ENCODE measurements at regions not wholly inside any gene's neighbourhood (a gene's known extent, or its start where the extent isn't known, plus 50 kb on each side); places are given as distances from the start of the nearest gene placed in this dataset.

DNA sequence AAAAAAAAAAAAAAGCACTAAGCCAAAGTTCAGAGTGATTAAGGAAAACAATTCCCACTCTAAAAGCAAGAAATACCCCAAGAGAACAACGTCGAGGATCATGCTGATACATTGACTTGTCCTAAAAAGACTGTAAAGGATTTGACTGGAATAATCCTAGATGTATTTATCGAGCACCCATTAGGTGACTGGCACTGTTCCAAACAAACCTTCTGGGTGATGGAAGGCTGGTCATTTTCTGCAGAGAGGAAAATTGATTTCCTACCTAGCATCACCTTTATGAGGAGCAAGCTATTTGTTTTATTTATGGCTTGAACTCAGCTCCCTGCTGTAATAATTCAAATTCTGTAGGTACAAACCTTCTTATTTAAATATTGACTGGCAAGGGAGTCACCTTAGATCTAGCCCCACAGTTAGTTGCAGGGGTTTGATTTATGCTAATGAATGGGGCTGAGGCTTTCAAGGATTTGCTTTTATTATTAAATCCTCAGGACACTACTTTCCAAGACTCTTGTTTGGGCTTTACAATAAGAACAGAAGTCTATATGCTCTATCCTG is 471.0 kb downstream of the OLFM4 start:
- no peak for DNase-seq (ENCODE audit: low read depth)

GRCh38 chr13:53501387-53501786 is 472.8 kb downstream of the OLFM4 start:
- DNase-seq (ENCODE audit: low read depth): no peak

DNA sequence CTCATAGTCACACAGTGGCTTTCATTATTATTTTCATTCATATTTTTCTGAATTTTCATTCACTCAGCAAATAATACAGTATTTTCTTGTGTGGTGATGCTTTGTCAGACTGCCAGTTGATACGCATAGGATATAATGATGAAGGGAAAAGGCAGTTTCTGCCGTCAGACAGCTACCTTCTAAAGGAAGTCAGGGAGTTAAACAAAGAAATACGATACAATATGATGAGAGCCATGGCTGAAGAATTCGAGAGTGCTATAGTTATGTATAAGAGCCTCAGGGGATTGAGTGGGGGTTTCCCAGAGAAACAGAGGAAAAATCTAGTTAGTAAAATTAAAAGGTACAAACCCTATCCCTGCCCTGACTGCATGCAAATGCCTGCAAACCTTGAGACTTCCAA is 479.1 kb downstream of the OLFM4 start:
- DNase-seq (ENCODE audit: low read depth): no peak

- DNase-seq (ENCODE audit: low read depth): no peak
These were observed 484.0 kb downstream of the OLFM4 start for GRCh38 chr13:53512635-53513034.

GRCh38 chr13:53513226-53513625 is 484.6 kb downstream of the OLFM4 start:
- DNase-seq (ENCODE audit: low read depth): no peak

DNA sequence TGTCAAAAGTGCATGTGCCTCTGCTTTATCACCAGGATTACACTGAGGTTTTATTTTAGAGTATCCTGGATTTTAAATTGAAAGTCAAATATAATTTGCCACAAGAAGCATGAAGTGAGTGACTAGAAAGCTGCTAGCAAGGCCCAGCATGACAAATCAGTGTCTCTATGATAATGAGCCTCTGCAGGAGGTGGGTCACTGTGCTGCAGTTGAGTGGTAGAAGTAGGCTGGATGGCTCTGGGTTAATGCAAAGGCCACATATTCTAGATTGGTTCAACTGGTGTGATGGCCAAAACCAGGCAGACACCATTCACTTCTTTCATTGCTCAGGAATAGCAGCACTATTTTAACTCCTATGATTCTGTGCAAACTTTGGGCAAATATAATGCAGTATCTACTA is 491.5 kb downstream of the OLFM4 start:
- no peak for DNase-seq (ENCODE audit: low read depth)

DNA sequence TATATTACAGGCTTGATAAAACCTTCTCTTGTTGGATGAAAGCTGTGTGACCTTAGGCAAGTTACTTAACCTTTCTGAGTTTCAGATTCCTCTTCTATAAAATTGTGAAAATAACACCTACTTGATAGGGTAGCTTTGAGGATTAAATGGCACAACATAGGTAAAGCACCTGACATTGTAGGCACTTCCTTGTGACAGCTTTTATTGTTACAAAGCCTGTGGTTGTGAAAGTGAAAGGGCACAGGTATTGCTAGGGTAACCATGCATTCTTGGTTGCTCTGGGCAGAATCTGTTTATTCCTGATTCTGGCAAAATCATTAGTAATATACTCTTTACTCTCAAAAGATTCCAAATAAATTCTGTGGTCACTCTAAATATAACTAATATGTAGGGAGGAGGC is 493.4 kb downstream of the OLFM4 start:
- no peak for DNase-seq (ENCODE audit: low read depth)

DNA sequence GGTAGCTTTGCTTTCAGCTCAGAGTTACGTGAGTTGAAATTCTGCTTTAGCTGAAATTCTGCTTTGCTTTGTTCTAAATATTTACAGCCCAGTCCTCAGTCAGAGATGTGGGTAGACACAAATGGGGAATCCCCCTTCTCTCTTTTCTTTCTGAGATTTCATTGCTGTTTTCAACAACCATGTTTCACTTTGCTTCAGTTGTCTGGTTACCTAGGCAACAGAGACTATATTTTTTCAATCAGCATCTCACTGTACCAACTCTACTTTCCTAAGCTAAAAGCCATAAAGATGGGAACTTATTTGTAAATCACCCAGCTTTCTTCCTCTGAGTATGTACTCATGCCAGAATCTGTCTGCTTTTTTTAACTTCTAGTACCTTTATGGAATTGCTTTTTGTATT is 509.0 kb downstream of the OLFM4 start:
- DNase-seq (ENCODE audit: low read depth): no peak

DNA sequence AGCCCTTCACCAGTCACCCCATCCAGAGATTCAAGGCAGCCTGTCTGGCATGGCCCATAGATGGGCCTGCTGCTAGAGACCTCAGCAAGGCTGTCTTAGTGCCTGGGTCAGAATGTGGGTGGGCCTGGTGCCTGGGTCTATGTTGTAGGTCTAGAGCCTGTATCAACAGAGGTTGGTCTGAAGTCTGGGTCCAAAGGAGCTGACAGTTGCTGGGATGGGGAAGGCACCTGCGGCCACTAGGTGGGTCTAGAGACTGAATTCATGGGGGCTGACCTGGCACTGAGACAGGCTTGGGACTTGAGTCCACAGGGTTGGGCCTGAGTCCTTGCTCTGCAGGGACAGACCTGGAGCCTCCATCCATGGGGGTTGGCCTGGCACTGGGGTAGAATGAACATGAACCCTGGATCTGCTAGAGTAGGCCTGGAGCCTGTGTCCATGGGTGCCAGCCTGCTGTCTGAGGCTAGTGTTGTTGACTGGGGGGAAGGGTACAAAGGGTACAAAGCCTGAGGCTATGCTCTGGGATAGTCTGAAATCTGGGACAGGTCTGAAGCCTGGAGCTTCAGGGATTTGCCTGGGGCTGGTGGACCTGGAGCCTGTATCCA is 516.8 kb downstream of the OLFM4 start:
- DNase-seq (ENCODE audit: low read depth): no peak

GRCh38 chr13:53560556-53560955 is 531.9 kb downstream of the OLFM4 start:
- no peak for DNase-seq (ENCODE audit: low read depth)

GRCh38 chr13:53562419-53562818 is 533.8 kb downstream of the OLFM4 start:
- DNase-seq (ENCODE audit: low read depth): no peak

DNA sequence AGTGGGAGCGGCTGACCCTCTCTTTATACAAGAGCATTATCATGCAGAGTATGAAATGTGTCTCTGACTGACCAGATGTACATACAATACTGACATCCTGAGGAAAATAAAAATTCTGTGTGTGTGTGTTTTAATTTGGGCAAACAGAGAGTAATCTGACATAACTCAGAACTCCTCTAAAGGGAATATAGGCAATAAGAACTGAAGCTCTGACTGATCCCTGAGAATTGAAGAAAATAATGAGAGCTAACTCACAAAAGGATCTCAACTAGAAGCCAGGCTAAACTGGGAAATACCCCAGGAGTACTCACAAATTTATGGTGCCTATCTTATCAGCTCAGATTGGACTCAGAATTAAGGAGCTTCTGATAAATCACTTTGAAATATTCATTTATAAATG is 539.9 kb downstream of the OLFM4 start:
- DNase-seq (ENCODE audit: low read depth): no peak

DNA sequence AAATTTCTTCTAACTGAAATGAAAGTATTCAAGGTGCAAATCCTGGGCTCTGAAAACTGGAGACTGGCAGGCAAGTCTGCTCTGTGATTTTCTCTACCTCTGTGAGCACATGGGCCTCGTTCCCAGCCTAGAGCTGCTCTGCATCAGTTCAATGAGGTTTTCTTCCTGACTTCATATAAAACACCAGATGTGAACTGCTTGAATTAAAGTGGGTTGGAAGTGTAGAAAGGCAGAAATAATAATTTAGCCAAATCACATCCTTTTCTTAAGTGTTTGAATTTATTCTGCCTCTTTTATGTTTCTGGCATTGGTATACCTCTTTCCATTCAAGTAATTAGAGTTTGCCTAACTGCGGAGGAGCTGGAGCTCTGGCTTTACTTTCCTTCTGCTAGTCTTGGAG is 540.8 kb downstream of the OLFM4 start:
- DNase-seq (ENCODE audit: low read depth): no peak

GRCh38 chr13:53601113-53601512 is 572.5 kb downstream of the OLFM4 start:
- no peak for DNase-seq (ENCODE audit: low read depth)

- no peak for DNase-seq (ENCODE audit: low read depth)
These were observed 576.7 kb downstream of the OLFM4 start for GRCh38 chr13:53605326-53605725.

- no peak for DNase-seq (ENCODE audit: low read depth)
These were observed 583.6 kb downstream of the OLFM4 start for GRCh38 chr13:53612200-53612599.

DNA sequence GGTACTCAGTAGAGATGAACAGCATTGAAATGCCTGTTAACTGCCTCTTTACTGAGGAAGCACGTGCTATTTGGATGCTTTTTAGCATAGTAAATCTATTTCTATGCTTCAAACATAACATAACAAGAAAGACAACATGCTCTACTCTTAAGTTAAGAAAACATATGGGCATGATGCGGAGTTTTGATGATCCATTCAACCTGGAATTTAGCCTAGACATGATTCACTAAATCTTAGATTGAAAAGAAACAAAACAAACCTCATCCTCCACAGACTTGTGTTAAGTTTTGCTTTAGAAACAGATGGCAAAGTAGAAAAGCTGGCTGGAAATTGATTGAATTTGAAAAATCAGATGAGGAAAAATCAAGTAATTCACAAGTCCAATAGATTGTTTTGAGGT is 593.8 kb downstream of the OLFM4 start:
- no peak for DNase-seq (ENCODE audit: low read depth)

- DNase-seq (ENCODE audit: low read depth): no peak
These were observed 594.5 kb downstream of the OLFM4 start for GRCh38 chr13:53623146-53623545.

GRCh38 chr13:53631511-53631910 is 602.9 kb downstream of the OLFM4 start:
- no peak for DNase-seq (ENCODE audit: low read depth)

DNA sequence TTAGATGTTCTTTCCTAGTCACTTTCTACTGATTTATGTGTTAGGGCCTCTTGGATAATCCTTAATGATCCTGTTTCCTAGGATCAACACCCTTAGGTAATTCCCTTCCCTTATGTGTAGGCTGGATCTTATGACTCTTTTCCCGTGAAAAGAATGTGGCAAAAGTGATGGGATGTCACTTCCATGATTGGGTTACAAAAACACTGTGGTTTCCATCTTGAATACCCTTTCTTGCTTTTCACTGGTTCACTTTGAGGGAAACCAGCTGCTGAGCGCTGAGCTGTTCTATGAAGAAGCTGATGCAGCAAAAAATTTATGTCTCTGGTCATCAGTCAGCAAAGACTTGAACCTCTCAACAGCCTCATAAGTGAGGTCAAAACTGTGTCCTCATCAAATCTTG is 609.4 kb downstream of the OLFM4 start:
- no peak for DNase-seq (ENCODE audit: low read depth)

DNA sequence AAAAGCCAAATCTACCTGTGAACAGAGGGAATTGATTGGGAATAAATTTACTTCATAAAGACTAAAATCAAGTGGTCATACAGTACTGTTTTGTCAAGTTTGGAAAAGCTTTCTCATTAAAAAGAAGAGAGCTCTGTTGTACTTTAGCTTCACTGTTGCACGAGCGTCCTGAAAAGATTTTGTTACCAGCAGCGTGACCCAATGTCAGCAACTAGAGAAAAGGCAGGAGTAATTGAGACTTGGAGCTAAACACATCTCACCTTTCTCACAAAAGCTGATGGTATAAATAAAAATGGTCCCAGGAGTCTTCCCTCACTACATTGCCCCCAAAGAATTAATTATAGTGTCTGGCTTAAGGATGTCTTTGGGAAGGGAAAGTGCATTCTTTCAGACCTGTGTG is 613.7 kb downstream of the OLFM4 start:
- DNase-seq (ENCODE audit: low read depth): no peak

GRCh38 chr13:53648673-53649072 is 620.1 kb downstream of the OLFM4 start:
- DNase-seq (ENCODE audit: low read depth): no peak

GRCh38 chr13:53672005-53672404 is 643.4 kb downstream of the OLFM4 start:
- no peak for DNase-seq (ENCODE audit: low read depth)

DNA sequence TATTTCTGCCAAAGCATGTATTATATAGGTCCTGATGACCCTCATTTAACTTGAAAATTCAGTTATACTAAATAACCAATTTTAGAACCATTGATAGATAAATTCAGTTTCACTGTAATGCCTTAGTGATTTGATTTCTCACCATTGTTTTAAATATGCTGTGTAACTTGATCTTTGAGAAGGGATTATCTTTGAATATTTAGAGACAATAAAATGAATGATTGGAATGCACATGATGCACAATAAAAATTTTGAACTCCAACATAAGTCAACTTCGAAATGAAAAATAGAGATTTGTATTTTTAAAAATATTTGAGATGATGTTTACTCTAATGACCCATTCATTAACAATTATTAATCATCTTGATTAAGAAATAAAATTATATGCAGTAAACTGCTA is 654.5 kb downstream of the OLFM4 start:
- no peak for DNase-seq (ENCODE audit: low read depth)

DNA sequence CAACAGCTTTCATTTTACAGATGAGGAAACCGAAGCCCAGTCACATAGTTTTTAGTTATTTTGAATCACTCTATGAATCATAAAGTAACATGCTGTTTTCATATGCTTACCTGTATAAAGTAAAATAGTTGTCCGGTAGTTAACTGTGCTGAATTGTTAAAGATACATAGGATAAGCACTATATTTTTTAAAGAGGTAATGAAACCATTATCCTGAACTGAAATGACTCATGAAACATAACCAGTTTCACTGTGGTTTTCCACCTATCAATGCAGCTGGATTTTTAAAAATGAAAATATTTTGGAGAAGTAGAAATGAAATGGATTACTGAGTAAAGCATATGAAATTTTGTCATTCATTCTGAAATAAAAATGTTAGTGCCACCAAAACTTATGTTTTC is 655.0 kb downstream of the OLFM4 start:
- DNase-seq (ENCODE audit: low read depth): no peak
